ENCODE measurements at regions not wholly inside any gene's neighbourhood (a gene's known extent, or its start where the extent isn't known, plus 50 kb on each side); places are given as distances from the start of the nearest gene placed in this dataset.

DNA sequence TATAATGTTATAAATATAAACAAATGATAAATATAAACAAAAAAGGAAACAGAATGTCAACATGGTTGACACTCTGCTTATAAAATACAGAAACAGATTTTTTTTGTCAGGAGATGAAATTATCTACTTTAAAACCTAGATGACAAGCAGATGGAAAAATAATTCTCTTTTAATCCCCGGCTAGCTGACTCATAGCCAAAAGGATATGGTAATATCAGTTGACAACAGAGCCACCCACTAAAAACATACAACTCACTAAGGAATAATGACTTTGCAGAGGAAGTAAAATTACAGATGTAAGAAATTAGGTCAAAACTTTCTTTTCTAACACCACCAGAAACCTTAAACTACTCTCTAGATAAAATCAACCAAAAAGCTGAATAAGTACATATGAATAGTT lies 131.1 kb upstream of the ABCB5 start:
- Histone ChIP-seq H2BK120ac (replicated peaks; ENCODE audit: low read depth, low read length) (no peak overlapping the region), H3K4me3 (ENCODE audit: extremely low read depth in 1 of 4, insufficient read depth in 2 of 4, low read depth in 3 of 4, low read length in 4 of 4) (no peak overlapping the region), H3K9me3 (ENCODE audit: insufficient read depth in 2 of 2, low read depth in 1 of 2, low read length in 1 of 2) (peaks cover 0 to 7% of the 10 kb centered on the region in 2 experiments; a peak in 2 of 4 replicates), H3K27me3 (replicated peaks in 1 of 4; ENCODE audit: control insufficient read depth in 3 of 4, extremely low read depth in 1 of 4, insufficient read depth in 3 of 4, low read length in 3 of 4) (no peaks in the 10 kb centered on the region), H3K14ac (ENCODE audit: insufficient read length) (no peak overlapping the region), H3K18ac (ENCODE audit: extremely low read depth, low read length) (no peak overlapping the region), H3K4me2 (ENCODE audit: insufficient read depth in 1 of 2, low read depth in 2 of 2, low read length in 2 of 2) (no peak overlapping the region), H2BK15ac (ENCODE audit: low read length) (no peak overlapping the region), H2AFZ (ENCODE audit: low read length) (no peak overlapping the region), H4K5ac (ENCODE audit: insufficient read length, low read depth, low read length) (no peak overlapping the region), H3K27ac (ENCODE audit: low read depth, low read length) (no peak overlapping the region), H3K23ac (ENCODE audit: insufficient read length) (no peak overlapping the region), H4K20me1 (replicated peaks in 1 of 2; ENCODE audit: control insufficient read depth in 1 of 2, insufficient read depth in 2 of 2, low read length in 2 of 2) (no peaks in the 10 kb centered on the region), H4K8ac (ENCODE audit: extremely low read depth, insufficient read depth, low read length) (no peak overlapping the region), H3K36me3 (ENCODE audit: control insufficient read depth in 2 of 4, insufficient read depth in 4 of 4, low read length in 3 of 4) (no peaks in the 10 kb centered on the region; a peak in 1 of 8 replicates), H2BK20ac (ENCODE audit: low read length) (no peak overlapping the region), H3K79me1 (ENCODE audit: low read depth, low read length) (no peaks in the 10 kb centered on the region), H2BK12ac (ENCODE audit: low read depth, low read length) (no peak overlapping the region), H3K4me1 (replicated peaks in 1 of 4; ENCODE audit: control insufficient read depth in 3 of 4, insufficient read depth in 4 of 4, low read length in 3 of 4) (no peaks in the 10 kb centered on the region; a peak in 1 of 7 replicates), H4K91ac (replicated peaks; ENCODE audit: insufficient read length, low read length) (no peak overlapping the region), H3K9ac (replicated peaks in 1 of 4; ENCODE audit: extremely low read depth in 1 of 4, low read depth in 3 of 4, low read length in 3 of 4) (no peak overlapping the region), H3K79me2 (ENCODE audit: control insufficient read depth in 1 of 2, insufficient read depth in 2 of 2, low read length in 2 of 2) (no peaks in the 10 kb centered on the region), H3K56ac (replicated peaks; ENCODE audit: insufficient read length, low read depth, low read length) (no peak overlapping the region), H3K4ac (replicated peaks; ENCODE audit: insufficient read length, low read depth, low read length) (no peak overlapping the region), H2AK5ac (ENCODE audit: low read depth, low read length) (no peak overlapping the region), H3K23me2 (ENCODE audit: low read depth, low read length) (no peaks in the 10 kb centered on the region), H2BK5ac (ENCODE audit: low read depth, low read length) (no peak overlapping the region)
- TF ChIP-seq TAF1 (IDR thresholded peaks at IDR 0.05; ENCODE audit: low read depth, low read length) (no peak), YY1 (IDR thresholded peaks at IDR 0.05; ENCODE audit: low read depth, low read length) (no peak), GTF2F1 (IDR thresholded peaks at IDR 0.05; ENCODE audit: borderline replicate concordance, low read depth, low read length) (no peak), SIX5 (IDR thresholded peaks at IDR 0.05; ENCODE audit: low read depth, low read length) (no peak), SAP30 (IDR thresholded peaks at IDR 0.05; ENCODE audit: insufficient read depth, insufficient replicate concordance, low read length) (no peak), ZNF274 (IDR thresholded peaks at IDR 0.05; ENCODE audit: borderline replicate concordance, extremely low read depth, low read length) (no peak), BRCA1 (IDR thresholded peaks at IDR 0.05; ENCODE audit: low read depth, low read length) (no peak), RNF2 (IDR thresholded peaks at IDR 0.05; ENCODE audit: borderline replicate concordance, low read depth, low read length, missing control alignments, poor library complexity, severe bottlenecking) (no peak), MAFK (IDR thresholded peaks at IDR 0.05; ENCODE audit: low read depth, low read length) (no peak), TCF12 (IDR thresholded peaks at IDR 0.05; ENCODE audit: low read depth, low read length) (no peak)
- TF ChIP-seq, protein P1, sequence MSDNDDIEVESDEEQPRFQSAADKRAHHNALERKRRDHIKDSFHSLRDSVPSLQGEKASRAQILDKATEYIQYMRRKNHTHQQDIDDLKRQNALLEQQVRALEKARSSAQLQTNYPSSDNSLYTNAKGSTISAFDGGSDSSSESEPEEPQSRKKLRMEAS (IDR thresholded peaks at IDR 0.05) = no peak
- TF ChIP-seq, protein P2, sequence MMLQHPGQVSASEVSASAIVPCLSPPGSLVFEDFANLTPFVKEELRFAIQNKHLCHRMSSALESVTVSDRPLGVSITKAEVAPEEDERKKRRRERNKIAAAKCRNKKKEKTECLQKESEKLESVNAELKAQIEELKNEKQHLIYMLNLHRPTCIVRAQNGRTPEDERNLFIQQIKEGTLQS (IDR thresholded peaks at IDR 0.05; ENCODE audit: insufficient read depth, low read depth, low read length) = no peak
- CTCF ChIA-PET (ENCODE audit: partially characterized antibody) = no interaction called here
- 83% methylated on average over 1 of the region's 1 CpG; no CpG with 5 or more reads in 1 of the 2 experiments for WGBS, 2 experiments (ENCODE audit: extremely low coverage in 1 of 2, insufficient coverage in 1 of 2, insufficient read length in 1 of 2, insufficient replicate concordance in 2 of 2, low coverage in 1 of 2, low lambda C conversion rate in 2 of 2, missing lambda C conversion rate in 1 of 2)
- DNase-seq (ENCODE audit: low read depth in 1 of 2, low spot score in 2 of 2) = no peak
- no peak for FAIRE-seq
- POLR2A ChIA-PET (ENCODE audit: partially characterized antibody) = no interaction called here

Measured in H1 (cell line).